ENCODE measurements at regions not wholly inside any gene's neighbourhood (a gene's known extent, or its start where the extent isn't known, plus 50 kb on each side); places are given as distances from the start of the nearest gene placed in this dataset.
"Not testable (repeated sequence)": the region's sequence is repeated elsewhere in the genome, so short reads cannot be mapped to it uniquely, and the experiment has no call there.

- Mint-ChIP-seq H3K27ac (no peak overlapping the region), H3K9me3 (no peaks in the 10 kb centered on the region), H3K4me1 (ENCODE audit: low read depth in 2 of 2) (no peaks in the 10 kb centered on the region), H3K27me3 (no peaks in the 10 kb centered on the region), H3K36me3 (ENCODE audit: insufficient read depth) (no peaks in the 10 kb centered on the region), H3K4me3 (no peak overlapping the region)
- DNase-seq, result no peak
- ATAC-seq (replicated peaks), result no peak
These were observed 159.0 kb upstream of the NRP1 start for GRCh38 chr10:33493497-33493896.

GRCh38 chr10:33492701-33493345, 158.4 kb upstream of the NRP1 start:
- Mint-ChIP-seq H3K36me3 (ENCODE audit: insufficient read depth) (no peaks in the 10 kb centered on the region), H3K4me3 (no peak overlapping the region), H3K27ac (no peak overlapping the region), H3K4me1 (ENCODE audit: low read depth in 2 of 2) (no peaks in the 10 kb centered on the region), H3K9me3 (no peaks in the 10 kb centered on the region), H3K27me3 (no peaks in the 10 kb centered on the region)
- ATAC-seq (replicated peaks) (no peak), DNase-seq (no peak)

- Mint-ChIP-seq H3K9me3 (no peaks in the 10 kb centered on the region), H3K27ac (no peak overlapping the region), H3K4me1 (ENCODE audit: low read depth in 2 of 2) (peaks cover 7 to 12% of the 10 kb centered on the region in 2 donors), H3K27me3 (no peaks in the 10 kb centered on the region), H3K36me3 (ENCODE audit: insufficient read depth) (no peaks in the 10 kb centered on the region), H3K4me3 (no peak overlapping the region)
- DNase-seq (no peak), ATAC-seq (replicated peaks) (no peak)
These were observed 155.2 kb upstream of the NRP1 start for GRCh38 chr10:33489501-33490176.

- DNase-seq (no peak), ATAC-seq (replicated peaks) (peak; percentile 29)
- H3K27ac Mint-ChIP-seq, result peak overlapping the region; percentile 30 to 66
These were observed 152.7 kb upstream of the NRP1 start for GRCh38 chr10:33487014-33487776.

GRCh38 chr10:33485276-33485675, 150.8 kb upstream of the NRP1 start:
- H3K4me3 Mint-ChIP-seq, result no peak overlapping the region
- H3K4me1 Mint-ChIP-seq (ENCODE audit: low read depth in 2 of 2), result peaks cover 7 to 12% of the 10 kb centered on the region in 2 donors
- DNase-seq (no peak), ATAC-seq (replicated peaks) (no peak)
- H3K36me3 Mint-ChIP-seq (ENCODE audit: insufficient read depth), result no peaks in the 10 kb centered on the region
- no peaks in the 10 kb centered on the region for H3K9me3 Mint-ChIP-seq
- H3K27me3 Mint-ChIP-seq, result no peaks in the 10 kb centered on the region
- peak overlapping the region in 1 of 2 donors; percentile 77 for H3K27ac Mint-ChIP-seq

More at GRCh38 chr10:33487014-33487776, 152.7 kb upstream of the NRP1 start:
- no peaks in the 10 kb centered on the region for H3K27me3 Mint-ChIP-seq
- no peaks in the 10 kb centered on the region for H3K36me3 Mint-ChIP-seq (ENCODE audit: insufficient read depth)
- peaks cover 7 to 12% of the 10 kb centered on the region in 2 donors for H3K4me1 Mint-ChIP-seq (ENCODE audit: low read depth in 2 of 2)
- no peaks in the 10 kb centered on the region for H3K9me3 Mint-ChIP-seq
- peak overlapping the region; percentile 58 to 73 for H3K4me3 Mint-ChIP-seq

GRCh38 chr10:33484787-33485186, 150.3 kb upstream of the NRP1 start:
- H3K4me1 Mint-ChIP-seq (ENCODE audit: low read depth in 2 of 2), result peaks cover 7 to 12% of the 10 kb centered on the region in 2 donors
- DNase-seq, result no peak

GRCh38 chr10:33483816-33484190, 149.3 kb upstream of the NRP1 start:
- no peak overlapping the region for H3K4me3 Mint-ChIP-seq
- H3K9me3 Mint-ChIP-seq, result no peaks in the 10 kb centered on the region
- H3K36me3 Mint-ChIP-seq (ENCODE audit: insufficient read depth), result no peaks in the 10 kb centered on the region
- no peak for DNase-seq
- H3K4me1 Mint-ChIP-seq (ENCODE audit: low read depth in 2 of 2), result peaks cover 7 to 12% of the 10 kb centered on the region in 2 donors
- H3K27me3 Mint-ChIP-seq, result no peaks in the 10 kb centered on the region
- ATAC-seq (replicated peaks), result no peak
- no peak overlapping the region for H3K27ac Mint-ChIP-seq

More at GRCh38 chr10:33484787-33485186, 150.3 kb upstream of the NRP1 start:
- no peaks in the 10 kb centered on the region for H3K27me3 Mint-ChIP-seq
- H3K9me3 Mint-ChIP-seq, result no peaks in the 10 kb centered on the region
- no peak overlapping the region for H3K4me3 Mint-ChIP-seq
- ATAC-seq (replicated peaks), result no peak
- no peaks in the 10 kb centered on the region for H3K36me3 Mint-ChIP-seq (ENCODE audit: insufficient read depth)
- H3K27ac Mint-ChIP-seq, result no peak overlapping the region

- ATAC-seq (replicated peaks) (no peak), DNase-seq (no peak)
- Mint-ChIP-seq H3K27me3 (no peaks in the 10 kb centered on the region), H3K36me3 (ENCODE audit: insufficient read depth) (no peaks in the 10 kb centered on the region), H3K4me3 (no peak overlapping the region), H3K27ac (no peak overlapping the region), H3K9me3 (no peaks in the 10 kb centered on the region), H3K4me1 (ENCODE audit: low read depth in 2 of 2) (peaks cover 7 to 12% of the 10 kb centered on the region in 2 donors)
These were observed 148.8 kb upstream of the NRP1 start for GRCh38 chr10:33483124-33483815.

- H3K27me3 Mint-ChIP-seq, result peaks cover 0 to 7% of the 10 kb centered on the region in 2 donors
- ATAC-seq (replicated peaks) (no peak), DNase-seq (no peak)
- H3K36me3 Mint-ChIP-seq (ENCODE audit: insufficient read depth), result no peaks in the 10 kb centered on the region
- no peaks in the 10 kb centered on the region for H3K9me3 Mint-ChIP-seq
- no peak overlapping the region for H3K27ac Mint-ChIP-seq
- H3K4me3 Mint-ChIP-seq, result no peak overlapping the region
- H3K4me1 Mint-ChIP-seq (ENCODE audit: low read depth in 2 of 2), result peaks cover 7 to 12% of the 10 kb centered on the region in 2 donors
These were observed 148.0 kb upstream of the NRP1 start for GRCh38 chr10:33482486-33482885.

- DNase-seq (no peak), ATAC-seq (replicated peaks) (no peak)
- Mint-ChIP-seq H3K27me3 (peaks cover 6 to 17% of the 10 kb centered on the region in 2 donors), H3K9me3 (no peaks in the 10 kb centered on the region), H3K27ac (no peak overlapping the region), H3K36me3 (ENCODE audit: insufficient read depth) (no peaks in the 10 kb centered on the region), H3K4me1 (ENCODE audit: low read depth in 2 of 2) (peaks cover 3 to 7% of the 10 kb centered on the region in 2 donors), H3K4me3 (no peak overlapping the region)
These were observed 146.7 kb upstream of the NRP1 start for GRCh38 chr10:33481184-33481583.

- not testable (repeated sequence) for ATAC-seq (replicated peaks); DNase-seq; H3K27ac Mint-ChIP-seq; H3K4me1 Mint-ChIP-seq (ENCODE audit: low read depth in 2 of 2); H3K36me3 Mint-ChIP-seq (ENCODE audit: insufficient read depth); H3K4me3 Mint-ChIP-seq; H3K9me3 Mint-ChIP-seq
- peaks cover 6 to 19% of the 10 kb centered on the region in 2 donors for H3K27me3 Mint-ChIP-seq
These were observed 145.9 kb upstream of the NRP1 start for GRCh38 chr10:33480417-33480816.

GRCh38 chr10:33478675-33479125, 144.2 kb upstream of the NRP1 start:
- Mint-ChIP-seq H3K27me3 (peaks cover 6 to 27% of the 10 kb centered on the region in 2 donors), H3K36me3 (ENCODE audit: insufficient read depth) (no peaks in the 10 kb centered on the region), H3K4me3 (no peak overlapping the region), H3K4me1 (ENCODE audit: low read depth in 2 of 2) (no peaks in the 10 kb centered on the region), H3K27ac (no peak overlapping the region), H3K9me3 (no peaks in the 10 kb centered on the region)
- no peak for DNase-seq
- no peak for ATAC-seq (replicated peaks)

- ATAC-seq (replicated peaks), result no peak
- H3K36me3 Mint-ChIP-seq (ENCODE audit: insufficient read depth), result no peaks in the 10 kb centered on the region
- no peaks in the 10 kb centered on the region for H3K9me3 Mint-ChIP-seq
- no peak for DNase-seq
- peaks cover 9 to 27% of the 10 kb centered on the region in 2 donors for H3K27me3 Mint-ChIP-seq
- H3K4me3 Mint-ChIP-seq, result no peak overlapping the region
- no peak overlapping the region for H3K27ac Mint-ChIP-seq
- H3K4me1 Mint-ChIP-seq (ENCODE audit: low read depth in 2 of 2), result no peaks in the 10 kb centered on the region
These were observed 143.7 kb upstream of the NRP1 start for GRCh38 chr10:33478089-33478674.

All from effector memory CD8-positive, alpha-beta T cell (primary cell).